PC-9 (cell line): ENCODE measurements at regions not wholly inside any gene's neighbourhood (a gene's known extent, or its start where the extent isn't known, plus 50 kb on each side); places are given as distances from the start of the nearest gene placed in this dataset.

ENCODE experiments used
- CTCF ChIP-seq: fragments of 200-600 bp; sonication (generic); conservative IDR thresholded peaks from 2 replicates; pipeline ENCODE4 v1.6.1; 2017; ENCODE audit warnings: mixed run types, antibody characterized with exemption, mild to moderate bottlenecking, moderate library complexity
- EZH2 ChIP-seq: fragments of 200-600 bp; sonication (generic); IDR thresholded peaks from 2 replicates; pipeline ENCODE4 v1.8.0; 2017; ENCODE audit warnings: antibody characterized with exemption, low read depth

DNA sequence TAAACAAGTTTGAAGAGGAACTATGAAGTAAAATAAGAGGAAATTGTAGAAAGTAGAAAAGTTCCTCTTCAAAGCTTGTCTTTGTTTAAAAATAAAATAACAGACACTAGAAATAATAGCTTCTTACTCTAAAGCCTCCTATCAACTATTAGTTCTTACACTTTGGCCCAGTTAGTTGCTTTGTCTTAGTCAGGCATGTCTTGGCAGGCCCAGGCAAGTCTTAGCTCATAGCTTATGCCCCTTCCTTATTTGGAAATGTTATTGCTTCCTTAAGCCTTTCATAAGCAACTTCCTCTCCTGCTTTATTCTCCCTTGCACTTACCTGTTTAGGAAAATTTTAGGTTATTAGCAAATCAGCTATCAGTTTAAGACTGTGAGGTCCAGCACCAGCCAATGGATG lies 950.6 kb upstream of the LRATD1 start:
- TF ChIP-seq CTCF (no peak), EZH2 (no peak)
